Ishikawa (cell line): ENCODE measurements at regions not wholly inside any gene's neighbourhood (a gene's known extent, or its start where the extent isn't known, plus 50 kb on each side); places are given as distances from the start of the nearest gene placed in this dataset.

Experiments used
- CEBPB ChIP-seq: IDR thresholded peaks from 2 replicates; pipeline ENCODE4 v1.6.1; 2012
- CREB1 ChIP-seq: IDR thresholded peaks from 2 replicates; pipeline ENCODE4 v1.6.1; 2012; ENCODE audit warnings: low read depth
- EGR1 ChIP-seq: IDR thresholded peaks from 2 replicates; pipeline ENCODE4 v1.6.1; 2012
- EP300 ChIP-seq: IDR thresholded peaks from 2 replicates; pipeline ENCODE4 v1.6.1; 2012; ENCODE audit warnings: borderline replicate concordance
- FOXM1 ChIP-seq: IDR thresholded peaks from 2 replicates; pipeline ENCODE4 v1.6.1; 2012; ENCODE audit warnings: low read depth, borderline replicate concordance
- MAX ChIP-seq: IDR thresholded peaks from 2 replicates; pipeline ENCODE4 v1.6.1; 2012
- NFIC ChIP-seq: IDR thresholded peaks from 2 replicates; pipeline ENCODE4 v1.6.1; 2012
- RAD21 ChIP-seq: IDR thresholded peaks from 2 replicates; pipeline ENCODE4 v1.6.1; 2012; ENCODE audit warnings: low read depth
- REST ChIP-seq: IDR thresholded peaks from 2 replicates; pipeline ENCODE4 v1.6.1; 2012; ENCODE audit warnings: low read depth, mild to moderate bottlenecking
- TAF1 ChIP-seq: IDR thresholded peaks from 2 replicates; pipeline ENCODE4 v1.6.1; 2012; ENCODE audit warnings: low read depth, mild to moderate bottlenecking
- TCF12 ChIP-seq: IDR thresholded peaks from 2 replicates; pipeline ENCODE4 v1.6.1; 2012; ENCODE audit warnings: low read depth
- TEAD4 ChIP-seq: IDR thresholded peaks from 2 replicates; pipeline ENCODE4 v1.6.1; 2012
- USF1 ChIP-seq: IDR thresholded peaks from 2 replicates; pipeline ENCODE4 v1.6.1; 2012
- YY1 ChIP-seq: IDR thresholded peaks from 2 replicates; pipeline ENCODE4 v1.6.1; 2012; ENCODE audit warnings: low read depth
- ZBTB7A ChIP-seq: IDR thresholded peaks from 2 replicates; pipeline ENCODE4 v1.6.1; 2012; ENCODE audit warnings: low read depth

GRCh38 chr3:23111797-23112196 is 91.3 kb upstream of the UBE2E2 start:
- TF ChIP-seq TAF1 = no peak
- no peak for TF ChIP-seq RAD21
- no peak for TF ChIP-seq NFIC
- TF ChIP-seq TEAD4 = no peak
- no peak for TF ChIP-seq YY1
- TF ChIP-seq EP300 = no peak
- TF ChIP-seq MAX = no peak
- no peak for TF ChIP-seq EGR1

GRCh38 chr3:23112491-23112890 is 90.6 kb upstream of the UBE2E2 start:
- TF ChIP-seq TAF1 (no peak), EGR1 (no peak), NFIC (no peak), USF1 (no peak), EP300 (no peak), REST (no peak), ZBTB7A (no peak)

DNA sequence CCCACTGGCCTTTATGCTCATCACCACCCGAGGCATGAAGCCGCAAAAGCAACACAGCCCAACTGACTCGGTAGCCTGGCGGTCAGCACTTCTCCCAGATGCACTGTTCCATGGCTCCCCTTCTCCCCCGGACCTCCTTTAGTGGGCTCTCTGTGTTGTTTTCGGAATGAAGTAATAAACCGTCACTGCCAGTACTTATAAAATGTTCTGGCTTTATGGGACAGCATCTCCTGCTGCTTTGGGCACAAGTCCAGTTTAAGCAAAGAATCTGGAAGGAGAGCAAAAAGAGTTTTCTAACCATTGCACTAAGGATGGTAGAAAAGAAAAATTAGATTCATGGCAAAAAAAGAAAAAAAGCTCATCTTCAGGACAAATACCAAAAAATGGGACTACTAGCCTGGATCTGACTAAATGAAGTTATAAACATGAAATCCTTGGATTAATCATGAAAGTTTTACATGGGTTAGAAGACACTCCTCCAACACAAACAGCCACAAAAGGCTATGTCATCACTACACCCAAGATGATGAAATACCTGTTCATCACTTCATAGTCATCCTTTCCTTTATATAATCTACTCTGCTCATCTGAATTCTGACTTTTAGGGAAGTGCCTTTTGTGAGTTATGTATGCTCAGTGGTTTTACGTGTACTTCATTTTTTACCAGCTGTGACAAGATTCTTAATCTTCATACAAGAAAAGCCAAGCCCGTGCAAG is 89.5 kb upstream of the UBE2E2 start:
- TF ChIP-seq FOXM1 (no peak), RAD21 (no peak), TEAD4 (no peak), CREB1 (no peak), TCF12 (no peak), ZBTB7A (no peak), EGR1 (no peak), REST (no peak), EP300 (no peak), TAF1 (no peak), USF1 (no peak)

DNA sequence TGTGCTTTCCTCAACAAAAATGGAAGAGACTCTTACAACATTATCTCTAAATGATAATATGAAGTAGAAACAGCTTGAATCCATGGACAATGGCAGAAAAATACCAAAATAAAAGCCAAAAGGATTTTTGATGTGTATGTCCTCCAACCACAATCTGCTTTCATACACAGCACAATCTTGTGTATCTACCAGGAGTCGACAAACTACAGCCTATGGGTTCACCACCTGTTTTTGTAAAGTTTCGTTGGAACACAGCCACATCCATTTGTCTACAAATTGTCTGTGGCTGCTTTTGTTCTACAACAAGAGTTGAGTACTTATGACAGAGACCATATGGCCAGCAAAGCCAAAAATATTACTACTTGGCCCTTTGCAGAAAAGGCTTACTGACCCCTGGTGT is 88.7 kb upstream of the UBE2E2 start:
- TF ChIP-seq CEBPB (no peak), MAX (no peak)

- TF ChIP-seq EP300 (no peak), CEBPB (no peak), ZBTB7A (no peak), CREB1 (no peak)
These were observed 87.8 kb upstream of the UBE2E2 start for GRCh38 chr3:23115171-23115877.

- TF ChIP-seq EGR1 (no peak), RAD21 (no peak), EP300 (no peak)
These were observed 86.9 kb upstream of the UBE2E2 start for GRCh38 chr3:23116081-23116837.
